SH-SY5Y (cell line): ENCODE measurements at regions not wholly inside any gene's neighbourhood (a gene's known extent, or its start where the extent isn't known, plus 50 kb on each side); places are given as distances from the start of the nearest gene placed in this dataset.

Experiments used
- GATA2 ChIP-seq: IDR thresholded peaks from 2 replicates; pipeline ENCODE4 v1.6.1; 2011; ENCODE audit warnings: mild to moderate bottlenecking, low read depth, low read length
- GATA3 ChIP-seq: IDR thresholded peaks from 2 replicates; pipeline ENCODE4 v1.6.1; 2011; ENCODE audit warnings: low read depth, mild to moderate bottlenecking, low read length, moderate library complexity

- TF ChIP-seq GATA3: no peak
- TF ChIP-seq GATA2: no peak
Measured at GRCh38 chr12:46459861-46460545, 87.4 kb upstream of the SLC38A2 start.

DNA sequence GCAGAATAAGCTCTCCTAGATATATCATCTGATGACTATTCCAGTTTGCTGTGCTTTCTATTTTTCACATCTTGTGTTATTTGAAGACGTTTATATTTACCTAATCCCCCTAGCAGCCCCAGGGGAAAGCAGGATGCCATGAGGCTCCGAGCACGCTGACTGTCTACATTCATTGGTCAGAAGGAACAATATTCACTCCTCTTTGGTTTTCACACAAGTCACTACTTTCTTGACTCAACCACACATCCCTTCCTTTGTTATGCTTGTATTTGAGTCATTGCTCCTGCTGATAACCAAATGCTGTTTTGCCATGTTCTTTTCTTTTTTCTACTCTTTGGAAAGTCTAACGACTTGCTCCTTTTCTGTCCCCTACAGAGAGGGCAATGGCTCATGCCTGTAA is 86.5 kb upstream of the SLC38A2 start:
- TF ChIP-seq GATA3 (no peak), GATA2 (no peak)

- TF ChIP-seq GATA3 (no peak), GATA2 (no peak)
Measured at GRCh38 chr12:46458500-46459102, 86.0 kb upstream of the SLC38A2 start.

DNA sequence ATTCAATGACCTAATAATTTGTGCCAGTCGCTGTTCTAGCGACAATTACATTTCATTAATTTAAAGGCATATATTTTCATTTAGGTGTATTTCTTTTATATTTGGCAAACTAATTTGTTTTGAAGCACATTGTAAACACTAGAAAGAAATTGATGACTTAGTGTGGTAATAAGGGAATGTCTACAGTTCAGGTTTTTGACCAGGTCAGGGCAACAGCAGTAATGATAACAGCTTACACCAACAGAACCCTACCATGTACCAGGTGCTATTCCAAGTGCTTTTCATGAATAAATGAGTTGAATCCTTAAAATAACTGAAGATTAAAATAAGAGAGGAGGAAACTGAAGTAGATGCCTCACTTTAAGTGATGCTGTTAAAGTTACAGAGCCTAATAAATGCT is 85.4 kb upstream of the SLC38A2 start:
- no peak for TF ChIP-seq GATA2
- TF ChIP-seq GATA3: no peak

DNA sequence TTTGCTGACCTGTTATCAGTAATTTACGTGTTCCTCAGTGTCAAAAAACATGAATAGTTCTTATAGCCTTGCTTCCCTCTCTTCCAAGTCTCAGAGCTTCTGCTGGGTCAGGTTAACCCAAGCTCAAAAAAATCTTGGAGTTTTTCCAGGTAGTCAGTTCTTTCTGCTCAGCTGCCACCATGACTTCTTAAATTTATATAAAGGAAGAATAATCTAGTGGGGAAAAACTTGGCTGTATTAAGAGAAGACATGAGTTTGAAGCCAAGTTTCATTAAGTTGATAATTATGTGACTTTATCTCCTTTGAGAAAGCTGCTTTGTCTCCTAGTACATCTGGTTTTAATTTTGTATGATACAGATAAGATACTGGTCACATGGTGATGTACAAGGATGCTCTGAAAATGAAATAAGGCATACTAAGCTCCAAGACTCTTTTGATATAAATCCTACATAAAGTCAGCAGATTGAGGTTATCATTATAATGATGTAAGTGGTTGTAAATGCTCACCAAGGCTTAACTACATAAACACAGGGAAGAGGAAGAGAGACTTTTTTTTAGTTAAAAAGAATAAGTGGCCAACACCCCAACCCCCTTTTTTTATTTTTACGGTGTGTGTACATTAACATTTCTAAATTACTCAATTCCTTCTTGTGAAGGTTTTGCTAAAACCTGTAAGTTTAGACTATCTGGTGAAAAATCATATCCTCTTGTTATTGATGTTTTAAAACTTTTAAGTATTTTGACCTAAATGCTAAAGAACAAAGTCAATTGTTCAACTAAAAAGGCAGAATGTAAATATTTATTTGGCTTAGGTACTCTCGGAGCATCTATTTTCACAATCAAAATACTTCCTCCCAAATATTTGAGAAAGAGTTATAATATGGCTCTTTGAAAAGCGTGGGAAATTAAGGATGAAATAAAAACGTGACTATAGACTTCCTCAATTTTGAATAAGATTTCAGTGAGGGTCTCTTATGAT is 84.1 kb upstream of the SLC38A2 start:
- TF ChIP-seq GATA3: no peak
- TF ChIP-seq GATA2: no peak

DNA sequence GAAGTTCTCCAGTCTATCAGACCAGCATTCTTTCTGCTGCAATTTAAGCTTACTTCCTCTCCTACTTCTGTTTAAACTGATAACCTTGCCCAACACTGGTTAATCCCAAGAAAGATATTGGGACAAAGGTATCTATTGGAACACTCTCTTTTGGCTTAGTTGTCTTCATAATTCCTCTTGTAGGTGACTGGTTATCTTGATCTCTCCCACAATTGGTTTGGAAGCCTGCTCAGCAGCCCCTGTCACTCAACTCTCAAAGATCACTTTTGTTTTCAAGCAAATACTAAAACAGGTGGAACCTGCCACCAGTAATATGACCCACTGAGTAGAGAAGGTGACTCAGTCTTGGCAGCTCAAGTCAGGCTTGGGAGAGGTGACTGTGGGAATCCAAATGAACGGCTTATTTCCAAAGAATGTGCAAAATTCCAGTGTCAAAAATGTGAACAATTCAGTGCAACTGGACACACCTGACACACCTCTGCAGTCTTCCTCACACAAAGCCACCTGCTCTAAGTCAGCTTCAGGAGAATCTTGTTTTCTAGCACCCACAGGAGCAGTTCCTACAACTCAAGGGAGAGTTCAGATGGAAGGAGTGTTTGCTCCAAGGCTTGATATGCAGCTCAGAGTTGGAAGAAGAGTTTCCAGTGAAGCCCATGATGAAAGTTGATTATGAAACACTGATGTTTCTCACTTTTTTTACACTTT is 83.2 kb upstream of the SLC38A2 start:
- TF ChIP-seq GATA3 (no peak), GATA2 (no peak)

DNA sequence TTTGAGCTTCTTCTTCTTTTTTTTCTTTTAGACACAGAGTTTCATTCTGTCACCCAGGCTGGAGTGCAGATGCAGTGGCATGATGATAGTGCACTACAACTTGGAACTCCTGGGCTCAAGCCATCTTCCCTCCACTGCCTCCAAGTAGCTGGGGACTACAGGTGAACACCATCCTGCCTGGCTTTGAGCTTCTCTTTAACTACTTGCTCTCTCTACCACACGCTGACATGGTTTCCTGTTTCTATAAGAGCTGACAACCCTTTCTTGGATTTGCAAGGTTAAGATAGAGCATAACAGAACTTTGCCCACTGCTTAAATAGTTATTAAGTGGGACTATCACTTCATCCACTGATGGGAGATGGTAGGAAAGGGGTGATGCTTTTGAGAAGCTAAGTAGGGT is 82.4 kb upstream of the SLC38A2 start:
- no peak for TF ChIP-seq GATA2
- TF ChIP-seq GATA3: no peak

DNA sequence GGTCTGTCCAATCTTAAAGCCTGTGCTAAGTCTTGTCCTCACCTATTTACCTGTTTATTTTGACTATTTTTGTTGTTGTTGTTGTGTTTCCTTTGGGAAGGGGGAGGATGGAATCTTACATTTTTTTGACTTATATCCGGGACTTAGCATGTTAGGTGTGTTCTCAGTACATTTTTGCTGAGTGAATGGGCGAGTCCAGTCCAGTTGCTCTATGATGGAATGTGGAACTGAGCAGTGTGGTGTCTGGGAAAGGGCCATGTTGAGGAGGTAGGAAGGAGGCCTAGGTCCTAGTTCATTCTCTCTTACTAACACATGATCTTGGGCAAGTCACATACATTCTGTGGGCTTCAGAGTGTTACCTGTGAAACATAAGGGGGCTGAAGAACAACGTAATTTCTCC is 80.9 kb upstream of the SLC38A2 start:
- no peak for TF ChIP-seq GATA3
- no peak for TF ChIP-seq GATA2

GRCh38 chr12:46452776-46453175 is 80.2 kb upstream of the SLC38A2 start:
- TF ChIP-seq GATA3 (no peak), GATA2 (no peak)

DNA sequence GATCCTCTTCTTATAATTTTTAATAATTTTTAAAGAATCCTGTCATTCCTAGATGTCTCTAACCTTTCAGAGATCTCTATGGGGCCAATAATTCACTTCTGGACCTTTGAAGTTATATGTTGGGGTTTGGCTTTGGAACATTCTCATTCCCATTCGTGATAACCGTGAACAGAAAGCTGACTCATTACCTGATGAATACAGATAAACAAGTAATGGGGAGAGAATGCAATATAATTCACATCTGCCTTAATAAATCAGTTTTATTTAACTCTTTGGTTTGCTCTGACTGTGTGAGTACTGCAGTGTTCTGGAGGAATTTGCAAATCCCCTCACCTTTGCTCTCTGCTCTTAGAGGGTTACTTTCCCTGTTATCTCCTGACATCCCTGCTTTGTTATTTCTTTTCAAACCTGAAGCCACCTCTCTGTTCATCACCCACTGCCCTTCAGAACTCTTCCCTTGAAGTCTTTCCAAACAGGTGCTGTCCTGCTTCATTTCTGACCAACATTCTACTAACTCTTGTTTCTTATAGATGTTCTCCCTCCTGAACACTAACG is 79.6 kb upstream of the SLC38A2 start:
- no peak for TF ChIP-seq GATA2
- TF ChIP-seq GATA3: no peak

DNA sequence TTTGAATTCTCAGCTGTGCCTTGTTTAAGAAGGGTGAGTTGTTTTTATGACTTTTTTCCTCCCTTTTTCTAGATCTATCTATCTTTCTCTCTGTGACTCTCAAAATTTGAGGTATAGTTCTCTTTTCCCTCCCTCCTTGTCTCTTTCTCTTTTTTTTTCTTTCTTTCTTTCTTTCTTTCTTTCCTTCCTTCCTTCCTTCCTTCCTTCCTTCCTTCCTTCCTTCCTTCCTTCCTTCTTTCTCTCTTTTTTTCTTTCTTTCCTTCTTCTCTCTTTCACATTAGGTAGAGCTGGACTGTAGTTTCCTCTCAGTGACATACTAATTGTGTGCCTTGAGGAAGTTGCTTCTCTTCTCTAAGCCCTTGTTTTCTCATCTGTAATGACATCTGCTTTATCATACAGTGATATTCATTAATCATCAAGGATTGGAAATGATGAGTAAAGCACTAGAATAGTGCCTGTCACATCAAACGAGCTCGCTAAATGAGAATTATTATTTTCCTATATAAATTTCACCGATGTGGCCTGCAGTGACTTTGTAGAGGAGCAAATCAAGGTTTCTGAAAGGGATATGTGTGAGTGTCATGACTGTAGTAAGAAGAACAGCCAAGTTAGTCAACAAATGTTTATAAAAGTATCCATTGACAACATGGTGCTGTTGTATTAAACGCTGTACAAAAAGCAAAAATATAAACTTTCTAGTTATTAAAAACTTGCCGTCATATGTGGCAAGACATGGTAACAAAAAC is 78.9 kb upstream of the SLC38A2 start:
- TF ChIP-seq GATA2 (no peak), GATA3 (no peak)

GRCh38 chr12:46450279-46450748 is 77.7 kb upstream of the SLC38A2 start:
- TF ChIP-seq GATA3 (no peak), GATA2 (no peak)

DNA sequence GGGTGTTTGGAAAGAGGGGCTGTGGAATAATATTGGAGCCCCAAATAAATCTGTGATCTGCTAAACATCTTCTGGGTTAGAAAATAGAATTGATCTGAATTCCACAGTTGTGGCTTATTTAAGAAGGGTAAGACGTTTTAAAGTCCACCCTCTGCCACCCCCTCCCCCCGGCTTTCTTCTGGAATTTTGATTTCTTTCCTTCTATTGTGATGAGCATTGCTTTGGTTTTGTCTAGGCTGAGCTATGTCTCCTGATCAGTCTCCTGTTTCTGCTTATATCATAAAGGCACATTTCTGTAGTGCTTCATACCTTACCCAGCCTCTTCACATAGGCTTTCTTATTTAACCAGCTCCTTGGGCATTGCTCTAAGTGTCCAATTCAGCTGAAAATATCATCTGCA is 77.3 kb upstream of the SLC38A2 start:
- TF ChIP-seq GATA2: no peak
- no peak for TF ChIP-seq GATA3
